HG03025 (cell line): ENCODE measurements at regions not wholly inside any gene's neighbourhood (a gene's known extent, or its start where the extent isn't known, plus 50 kb on each side); places are given as distances from the start of the nearest gene placed in this dataset.
"Not testable (repeated sequence)": the region's sequence is repeated elsewhere in the genome, so short reads cannot be mapped to it uniquely, and the experiment has no call there.

ENCODE experiments used
- ATAC-seq: cut with Tn5 transposase; IDR thresholded peaks from one replicate; pipeline ENCODE4 v1.9.1; 2021; ENCODE audit warnings: mild to moderate bottlenecking, moderate library complexity; ENCODE audit not compliant: unreplicated experiment, low FRiP score

DNA sequence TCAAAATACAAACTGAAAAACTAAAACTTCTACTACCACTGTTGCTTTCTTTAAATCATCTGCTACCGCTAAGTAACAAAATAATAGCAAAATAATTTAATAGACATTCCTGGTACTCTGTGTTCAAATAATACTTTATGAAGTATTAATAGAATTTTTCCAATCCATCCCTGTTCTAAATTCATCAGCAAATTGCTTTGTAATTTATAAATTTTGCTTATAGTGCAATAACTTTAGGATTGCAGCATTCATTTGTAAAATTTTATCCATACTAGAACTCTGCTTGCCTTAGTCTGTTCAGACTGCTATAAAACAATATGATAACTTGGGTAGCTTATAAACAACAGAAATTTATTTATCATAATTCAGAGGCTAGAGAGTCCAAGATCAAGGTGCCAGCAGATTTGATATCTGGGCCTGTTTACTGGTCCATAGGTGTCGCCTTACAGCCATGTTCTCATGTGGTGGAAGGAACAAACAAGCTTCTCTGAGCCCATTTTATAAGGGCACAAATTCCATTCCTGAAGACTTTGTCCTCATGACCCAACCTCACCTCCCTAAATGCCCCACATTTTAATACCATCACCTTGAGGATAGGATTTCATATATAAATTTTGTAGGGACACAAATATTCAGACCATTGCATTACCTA, 415.1 kb upstream of the MAP2 start:
- ATAC-seq = no peak

DNA sequence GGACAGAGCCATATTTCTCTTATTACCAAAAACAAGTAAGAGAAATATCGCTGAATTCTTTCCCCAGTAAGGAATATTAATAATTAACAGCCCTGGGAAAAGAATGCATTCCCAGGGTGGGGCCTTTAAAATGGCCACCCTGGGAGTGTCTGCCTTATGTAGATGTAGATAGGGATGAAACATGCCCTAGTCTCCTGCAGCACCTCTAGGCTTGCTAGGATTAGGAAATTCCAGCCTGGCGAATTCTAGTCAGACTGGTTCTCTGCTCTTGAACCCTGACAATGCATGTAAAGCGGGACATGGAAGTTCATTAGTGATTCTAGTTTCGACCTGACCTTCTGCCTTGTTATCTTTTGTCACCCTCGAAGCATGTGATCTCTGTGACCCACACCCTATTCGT, 405.2 kb upstream of the MAP2 start:
- not testable (repeated sequence) for ATAC-seq

- ATAC-seq = no peak
Observed at GRCh38 chr2:209029249-209029648, 394.6 kb upstream of the MAP2 start.

- ATAC-seq = no peak
Observed at GRCh38 chr2:209044307-209044706, 379.5 kb upstream of the MAP2 start.

DNA sequence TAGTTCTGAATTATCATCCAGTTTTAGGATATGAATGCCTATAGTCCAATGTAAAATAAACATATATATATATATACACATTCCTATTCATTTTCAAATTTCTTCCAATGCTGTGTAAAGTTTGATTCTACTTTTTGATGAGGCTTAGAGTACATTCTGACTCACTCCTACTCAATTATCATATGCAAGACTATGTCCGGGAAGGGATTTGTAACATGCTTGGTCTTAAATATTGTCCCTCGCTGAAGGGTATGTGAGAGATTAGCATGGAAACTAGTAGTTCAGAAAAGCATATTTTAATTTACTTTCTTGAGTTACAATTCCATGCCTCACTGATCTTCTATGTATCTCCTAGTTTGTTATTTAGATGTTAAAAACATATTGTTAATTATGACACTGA, 377.7 kb upstream of the MAP2 start:
- no peak for ATAC-seq

DNA sequence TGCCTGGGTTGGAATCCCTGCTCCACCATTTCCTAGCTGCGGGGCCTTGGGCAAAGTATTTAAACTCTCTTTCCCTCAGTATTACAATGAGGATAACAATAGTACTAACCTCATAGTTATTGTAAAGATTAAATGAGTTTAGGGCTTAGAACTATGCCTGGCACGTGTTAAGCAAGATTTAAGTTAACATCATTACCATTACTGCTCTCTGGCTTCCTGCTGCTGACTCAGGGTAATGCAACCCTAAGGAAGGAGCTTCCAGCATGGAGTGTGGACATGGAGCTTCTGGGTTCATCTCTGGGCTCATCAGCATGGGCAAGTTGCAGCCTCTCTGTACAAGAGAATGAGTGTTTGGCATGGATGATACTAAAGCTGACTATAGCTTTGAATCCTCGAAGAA, 374.2 kb upstream of the MAP2 start:
- ATAC-seq = no peak

GRCh38 chr2:209062210-209062609, 361.6 kb upstream of the MAP2 start:
- ATAC-seq = no peak

GRCh38 chr2:209070262-209070661, 353.6 kb upstream of the MAP2 start:
- ATAC-seq = no peak

GRCh38 chr2:209073151-209073550, 350.7 kb upstream of the MAP2 start:
- no peak for ATAC-seq

- ATAC-seq = no peak
Observed at GRCh38 chr2:209074711-209075110, 349.1 kb upstream of the MAP2 start.

DNA sequence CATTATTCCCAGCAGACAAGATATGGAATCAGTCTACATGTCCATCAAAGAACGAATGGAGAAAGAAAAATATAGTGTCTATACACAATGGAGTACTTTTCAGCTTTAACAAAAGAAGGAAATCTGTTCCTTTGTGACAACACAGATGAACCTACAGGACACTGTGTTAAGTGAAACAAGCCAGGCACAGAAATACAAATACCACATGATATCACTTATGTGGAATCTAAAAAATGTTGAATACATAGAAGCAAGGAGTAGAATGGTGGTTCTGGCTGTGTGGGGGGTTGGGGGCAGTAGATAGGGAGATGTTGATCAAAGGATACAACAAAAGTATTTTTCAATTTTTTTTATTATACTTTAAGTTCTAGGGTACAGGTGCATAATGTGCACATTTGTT, 347.7 kb upstream of the MAP2 start:
- ATAC-seq = no peak

DNA sequence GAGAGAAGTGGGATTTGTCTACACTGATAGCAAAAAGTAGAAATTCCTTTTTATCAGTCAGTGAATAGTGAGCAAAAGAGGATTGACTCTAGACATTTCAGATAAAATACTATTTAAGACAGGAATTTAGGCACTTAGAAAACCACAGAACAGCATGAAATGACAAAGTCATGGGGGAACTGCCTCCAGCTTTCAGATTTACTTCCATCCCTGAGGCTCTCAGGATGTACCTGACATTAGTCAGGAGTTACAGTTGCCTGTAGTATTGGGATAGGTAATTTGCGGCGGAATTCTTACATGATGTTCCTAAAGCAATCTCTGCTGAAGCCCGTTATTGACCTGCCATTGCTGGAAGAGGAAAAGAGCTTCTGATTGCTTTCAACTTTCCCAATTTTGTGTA, 337.1 kb upstream of the MAP2 start:
- ATAC-seq = no peak

GRCh38 chr2:209091056-209091455, 332.8 kb upstream of the MAP2 start:
- ATAC-seq = no peak

DNA sequence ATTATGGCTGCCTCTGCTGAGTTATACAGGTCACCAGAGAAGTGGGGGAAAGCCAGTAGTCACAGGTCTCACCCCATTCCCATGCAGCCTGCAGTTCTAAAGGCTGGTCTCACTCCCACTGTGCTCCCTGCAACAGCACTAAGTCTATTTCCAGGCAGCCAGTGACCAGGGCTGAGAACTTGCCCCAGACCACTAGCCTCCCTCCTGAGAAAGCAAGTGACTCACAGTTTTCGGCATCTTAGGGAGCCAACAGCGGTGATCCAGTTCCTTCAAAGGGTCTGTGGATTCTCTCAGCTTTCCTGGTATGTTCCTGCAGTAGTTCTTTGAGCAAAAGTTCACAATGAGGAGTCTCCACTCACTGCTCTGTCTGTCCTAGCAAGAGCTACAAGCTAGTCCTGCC, 329.6 kb upstream of the MAP2 start:
- ATAC-seq = no peak

DNA sequence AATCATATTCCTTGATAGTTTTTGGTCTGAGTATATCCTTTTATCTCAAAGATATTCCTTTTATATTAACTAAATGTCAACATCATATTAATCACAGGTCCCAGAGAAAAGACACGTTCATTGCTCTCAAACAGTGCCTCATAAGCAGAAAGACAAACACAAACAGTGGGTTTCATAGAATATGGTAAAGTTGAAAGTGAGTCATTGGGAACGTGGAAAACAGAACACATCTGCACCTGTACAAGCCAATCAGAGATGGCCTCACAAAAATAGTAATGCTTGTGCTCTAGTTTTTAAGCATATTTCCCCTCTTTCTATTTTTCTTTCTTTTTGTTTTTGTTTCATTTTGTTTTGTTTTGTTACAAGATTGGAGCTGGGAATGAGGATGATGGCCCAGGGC, 328.4 kb upstream of the MAP2 start:
- ATAC-seq = no peak

GRCh38 chr2:209097168-209097567, 326.7 kb upstream of the MAP2 start:
- ATAC-seq = no peak

GRCh38 chr2:209102319-209102718, 321.5 kb upstream of the MAP2 start:
- no peak for ATAC-seq

DNA sequence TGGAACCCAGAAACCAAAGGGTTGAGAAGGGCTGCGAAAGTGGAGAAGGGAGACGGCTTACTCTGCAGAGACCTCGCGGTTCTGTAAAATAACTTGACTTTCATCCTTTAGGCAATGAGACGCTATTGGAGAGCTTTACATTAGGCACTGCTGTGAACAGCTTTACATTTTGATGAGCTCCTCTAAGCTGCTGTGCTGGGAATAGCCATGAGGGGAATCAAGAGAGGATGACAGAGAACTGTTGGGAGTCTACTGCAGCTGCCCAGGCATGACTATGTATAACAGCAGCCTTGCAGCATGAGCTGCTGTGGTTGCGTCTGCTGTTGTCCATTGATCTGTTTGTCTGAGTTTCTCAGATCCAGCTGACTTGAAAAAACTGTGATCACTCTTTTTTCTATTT, 310.8 kb upstream of the MAP2 start:
- no peak for ATAC-seq

- no peak for ATAC-seq
Observed at GRCh38 chr2:209114588-209115240, 309.1 kb upstream of the MAP2 start.

DNA sequence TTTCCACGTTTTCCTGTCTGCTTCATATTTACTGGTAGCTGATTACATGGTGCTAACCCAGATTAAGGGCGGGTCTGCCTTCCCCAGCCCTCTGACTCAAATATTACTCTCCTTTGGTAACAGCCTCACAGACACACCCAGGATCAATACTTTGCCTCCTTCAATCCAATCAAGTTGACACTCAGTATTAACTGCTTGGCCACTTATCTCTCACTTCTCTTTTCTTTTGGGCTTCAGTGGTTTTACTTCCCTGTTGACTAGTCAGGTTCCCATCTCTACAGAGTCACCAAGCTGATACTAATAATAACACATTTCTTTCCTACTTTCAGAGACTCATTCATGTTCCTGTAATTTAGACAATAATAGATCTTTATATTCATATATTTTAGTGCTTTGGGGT, 302.2 kb upstream of the MAP2 start:
- ATAC-seq = peak; percentile 95

DNA sequence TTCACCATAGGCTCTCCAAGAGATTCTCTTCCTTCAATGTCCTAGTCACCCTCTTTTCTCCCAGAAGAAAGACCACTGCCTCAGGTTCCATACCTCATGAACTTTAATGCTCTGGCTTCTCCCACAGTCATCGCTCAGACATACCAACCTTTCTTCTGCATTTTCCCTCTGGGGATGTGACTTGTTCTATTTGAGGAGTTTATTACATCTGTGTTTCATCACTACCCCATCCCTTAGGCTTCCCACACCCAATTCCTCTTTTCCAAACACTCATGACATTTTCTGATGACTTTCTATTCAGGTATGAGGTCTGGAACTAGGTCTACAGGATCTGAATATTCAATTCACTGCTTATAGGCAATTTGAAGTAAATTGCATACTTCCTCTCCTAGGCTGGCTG, 298.6 kb upstream of the MAP2 start:
- ATAC-seq = no peak

- no peak for ATAC-seq
Observed at GRCh38 chr2:209138079-209138478, 285.8 kb upstream of the MAP2 start.

DNA sequence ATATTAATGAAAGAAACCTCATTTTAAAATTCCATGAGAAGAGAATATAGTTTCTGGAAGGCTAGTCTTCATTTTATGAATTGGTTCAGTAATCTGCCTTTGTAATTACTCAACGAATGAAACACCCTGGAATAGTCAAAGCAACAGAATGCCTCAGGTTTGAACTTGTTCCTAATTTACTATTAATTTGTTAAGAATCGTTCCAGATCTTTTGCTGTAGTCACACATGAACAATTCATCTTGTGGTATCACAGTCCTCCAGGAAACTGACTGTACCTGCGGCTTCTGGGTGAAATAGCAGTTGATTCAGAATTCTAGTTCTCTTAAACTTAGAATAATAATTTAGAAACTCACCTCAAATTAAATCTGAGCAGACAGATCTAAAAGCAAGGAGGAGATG, 282.7 kb upstream of the MAP2 start:
- ATAC-seq = no peak
